GM21360 (cell line): ENCODE measurements at regions not wholly inside any gene's neighbourhood (a gene's known extent, or its start where the extent isn't known, plus 50 kb on each side); places are given as distances from the start of the nearest gene placed in this dataset.

ENCODE experiments used
- ATAC-seq: cut with Tn5 transposase; IDR thresholded peaks from one replicate; pipeline ENCODE4 v1.9.1; 2021; ENCODE audit warnings: mild to moderate bottlenecking, moderate library complexity; ENCODE audit not compliant: unreplicated experiment

- ATAC-seq = no peak
These were observed 1633.3 kb upstream of the LRRTM3 start for GRCh38 chr10:65292551-65292950.

- no peak for ATAC-seq
These were observed 1631.5 kb upstream of the LRRTM3 start for GRCh38 chr10:65294329-65294728.

- no peak for ATAC-seq
These were observed 1624.7 kb upstream of the LRRTM3 start for GRCh38 chr10:65301181-65301580.

- ATAC-seq = no peak
These were observed 1619.6 kb upstream of the LRRTM3 start for GRCh38 chr10:65306201-65306600.

GRCh38 chr10:65312876-65313275 lies 1613.0 kb upstream of the LRRTM3 start:
- ATAC-seq = no peak

- no peak for ATAC-seq
These were observed 1612.4 kb upstream of the LRRTM3 start for GRCh38 chr10:65313406-65313805.

GRCh38 chr10:65314253-65314652 lies 1611.6 kb upstream of the LRRTM3 start:
- ATAC-seq = no peak

- no peak for ATAC-seq
These were observed 1606.3 kb upstream of the LRRTM3 start for GRCh38 chr10:65319493-65319892.

- ATAC-seq = no peak
These were observed 1605.4 kb upstream of the LRRTM3 start for GRCh38 chr10:65320236-65321026.

GRCh38 chr10:65323802-65324201 lies 1602.0 kb upstream of the LRRTM3 start:
- no peak for ATAC-seq

- ATAC-seq = no peak
These were observed 1599.9 kb upstream of the LRRTM3 start for GRCh38 chr10:65325913-65326312.

GRCh38 chr10:65328486-65328885 lies 1597.3 kb upstream of the LRRTM3 start:
- ATAC-seq = no peak

GRCh38 chr10:65335311-65335710 lies 1590.5 kb upstream of the LRRTM3 start:
- ATAC-seq = no peak

- no peak for ATAC-seq
These were observed 1585.5 kb upstream of the LRRTM3 start for GRCh38 chr10:65340340-65340739.

- ATAC-seq = no peak
These were observed 1584.4 kb upstream of the LRRTM3 start for GRCh38 chr10:65341323-65341925.

- ATAC-seq = no peak
These were observed 1583.6 kb upstream of the LRRTM3 start for GRCh38 chr10:65342245-65342644.

- ATAC-seq = no peak
These were observed 1579.4 kb upstream of the LRRTM3 start for GRCh38 chr10:65346466-65346865.

- no peak for ATAC-seq
These were observed 1577.2 kb upstream of the LRRTM3 start for GRCh38 chr10:65348637-65349036.

GRCh38 chr10:65350611-65351010 lies 1575.2 kb upstream of the LRRTM3 start:
- no peak for ATAC-seq

GRCh38 chr10:65355141-65355680 lies 1570.6 kb upstream of the LRRTM3 start:
- no peak for ATAC-seq

- no peak for ATAC-seq
These were observed 1567.3 kb upstream of the LRRTM3 start for GRCh38 chr10:65358565-65358964.

- ATAC-seq = no peak
These were observed 1565.3 kb upstream of the LRRTM3 start for GRCh38 chr10:65360497-65360896.
